Upper lobe of left lung (tissue), 4 donors: ENCODE measurements at regions not wholly inside any gene's neighbourhood (a gene's known extent, or its start where the extent isn't known, plus 50 kb on each side); places are given as distances from the start of the nearest gene placed in this dataset.
"Not testable (repeated sequence)": the region's sequence is repeated elsewhere in the genome, so short reads cannot be mapped to it uniquely, and the experiment has no call there.

Experiments used
- CTCF ChIP-seq, 6 experiments: fragments of 450-650 bp in 4 of 6; fragments of 200-600 bp in 2 of 6; sonication (generic) in 2 of 6; IDR thresholded peaks; one replicate each; pipeline ENCODE4 v1.5.1; 2016 to 2019; ENCODE audit warnings: antibody characterized with exemption in 6 of 6
- POLR2A ChIP-seq, 4 donors: fragments of 450-650 bp; IDR thresholded peaks; one replicate each; pipeline ENCODE4 v1.5.1; 2016 to 2017; ENCODE audit warnings: antibody characterized with exemption in 4 of 4, mild to moderate bottlenecking in 2 of 4
- POLR2AphosphoS5 ChIP-seq, 2 donors: sonication (generic); formaldehyde crosslinking; IDR thresholded peaks; one replicate each; pipeline ENCODE4 v1.5.1; 2017; ENCODE audit warnings: antibody characterized with exemption in 2 of 2

DNA sequence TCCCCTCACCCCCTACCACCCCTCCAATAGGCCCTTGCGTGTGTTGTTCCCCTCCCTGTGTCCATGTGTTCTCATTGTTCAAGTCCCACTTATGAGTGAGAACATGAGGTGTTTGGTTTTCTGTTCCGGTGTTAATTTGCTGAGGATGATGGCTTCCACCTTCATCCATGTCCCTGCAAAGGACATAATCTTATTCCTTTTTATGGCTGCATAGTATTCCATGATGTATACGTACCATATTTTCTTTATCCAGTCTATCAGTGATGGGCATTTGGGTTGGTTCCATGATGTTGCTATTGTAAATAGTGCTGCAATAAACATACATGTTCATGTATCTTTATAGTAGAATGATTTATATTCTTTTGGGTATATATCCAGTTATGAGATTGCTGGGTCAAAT lies 523.6 kb upstream of the TBL1XR1 start:
- TF ChIP-seq POLR2A, CTCF, POLR2AphosphoS5 (IDR thresholded peaks at IDR 0.05): not testable (repeated sequence)
